IMR-90 (cell line): ENCODE measurements at regions not wholly inside any gene's neighbourhood (a gene's known extent, or its start where the extent isn't known, plus 50 kb on each side); places are given as distances from the start of the nearest gene placed in this dataset.
A peak's percentile ranks its signal among the peaks of the same experiment; 100 is the strongest.

Experiments
- ATAC-seq: fragments of 200-7000 bp; cut with Tn5 transposase; 2 replicates; pipeline ENCODE4 v1.9.1; 2020; ENCODE audit warnings: low read depth, mild to moderate bottlenecking, moderate library complexity
- BruUV-seq: library from RNA; stranded (reverse); fragments of 400-500 nt; replicated peaks from 2 replicates; lab custom pipeline; 2021; lab: Mats Ljungman, UMichigan
- CTCF ChIA-PET: fragments of 300-600 bp; formaldehyde crosslinking; extraction: SDS; loops from one replicate; lab custom pipeline; 2021; ENCODE audit warnings: antibody characterized with exemption; lab: Yijun Ruan, JAX
- POLR2A ChIA-PET: fragments of 300-600 bp; sonication (Branson Sonifier 250); formaldehyde crosslinking; loops from one replicate; lab custom pipeline; 2022; ENCODE audit warnings: antibody characterized with exemption; ENCODE audit not compliant: unreplicated experiment; lab: Charles Lee
- DNase-seq: peaks from one replicate; pipeline ENCODE4 v3.0.0; 2013
- H2AFZ ChIP-seq: replicated peaks from 2 replicates; pipeline ENCODE3; 2013; ENCODE audit warnings: low read length, mild to moderate bottlenecking; ENCODE audit not compliant: poor library complexity
- H2AK5ac ChIP-seq: 2 replicates; pipeline ENCODE4 v1.6.1; 2013; ENCODE audit warnings: low read depth, low read length, inconsistent platforms
- H2AK9ac ChIP-seq: replicated peaks from 2 replicates; pipeline ENCODE3; 2013; ENCODE audit warnings: mild to moderate bottlenecking, low read depth, low read length, moderate library complexity; ENCODE audit not compliant: poor library complexity
- H2BK120ac ChIP-seq: 2 replicates; pipeline ENCODE4 v1.6.1; 2013; ENCODE audit warnings: low read depth, low read length, inconsistent platforms
- H2BK15ac ChIP-seq: 3 replicates; pipeline ENCODE4 v1.6.1; 2013; ENCODE audit warnings: low read depth, low read length, inconsistent platforms
- H2BK20ac ChIP-seq: 2 replicates; pipeline ENCODE4 v1.6.1; 2013; ENCODE audit warnings: low read depth, mild to moderate bottlenecking, inconsistent platforms, low read length, moderate library complexity
- H2BK5ac ChIP-seq: 2 replicates; pipeline ENCODE4 v1.6.1; 2013; ENCODE audit warnings: mild to moderate bottlenecking, low read depth, low read length, inconsistent platforms; ENCODE audit not compliant: poor library complexity, severe bottlenecking
- H3K14ac ChIP-seq: replicated peaks from 2 replicates; pipeline ENCODE4 v1.6.1; 2013; ENCODE audit warnings: low read depth, low read length, inconsistent platforms
- H3K18ac ChIP-seq: 2 replicates; pipeline ENCODE4 v1.6.1; 2013; ENCODE audit warnings: low read depth, low read length, control low read depth
- H3K23ac ChIP-seq: 2 replicates; pipeline ENCODE4 v1.6.1; 2013; ENCODE audit warnings: low read depth, low read length, inconsistent platforms
- H3K27ac ChIP-seq: 2 replicates; pipeline ENCODE4 v1.5.1; 2013; ENCODE audit warnings: mild to moderate bottlenecking, control low read depth, low read length; ENCODE audit not compliant: insufficient read depth
- H3K27me3 ChIP-seq: 2 replicates; pipeline ENCODE4 v1.6.1; 2013; ENCODE audit warnings: low read length; ENCODE audit not compliant: control insufficient read depth, insufficient read depth
- H3K36me3 ChIP-seq: 2 replicates; pipeline ENCODE4 v1.6.1; 2013; ENCODE audit warnings: low read length, mixed read lengths; ENCODE audit not compliant: control insufficient read depth, insufficient read depth
- H3K4ac ChIP-seq: 2 replicates; pipeline ENCODE4 v1.6.1; 2013; ENCODE audit warnings: low read depth, low read length, inconsistent platforms
- H3K4me1 ChIP-seq: 2 replicates; pipeline ENCODE4 v1.6.1; 2013; ENCODE audit warnings: low read length, mixed read lengths; ENCODE audit not compliant: control insufficient read depth, insufficient read depth
- H3K4me2 ChIP-seq: 2 replicates; pipeline ENCODE4 v1.6.1; 2013; ENCODE audit warnings: low read depth, mild to moderate bottlenecking, control low read depth, low read length, moderate library complexity
- H3K4me3 ChIP-seq: 2 replicates; pipeline ENCODE4 v1.5.1; 2013; ENCODE audit warnings: low read depth, mild to moderate bottlenecking, control low read depth, low read length, moderate library complexity; ENCODE audit not compliant: insufficient read depth
- H3K56ac ChIP-seq: 2 replicates; pipeline ENCODE4 v1.6.1; 2013; ENCODE audit warnings: low read length, inconsistent platforms; ENCODE audit not compliant: insufficient read depth; ENCODE audit errors: extremely low read depth
- H3K79me1 ChIP-seq, 2 experiments: 2 replicates each; pipeline ENCODE4 v1.6.1; 2013; ENCODE audit warnings: low read length in 2 of 2, inconsistent platforms in 1 of 2, low read depth in 1 of 2
- H3K9ac ChIP-seq: 2 replicates; pipeline ENCODE4 v1.6.1; 2013; ENCODE audit warnings: low read depth, low read length, control low read depth
- H3K9me1 ChIP-seq: 2 replicates; pipeline ENCODE4 v1.6.1; 2013; ENCODE audit warnings: low read length, inconsistent platforms; ENCODE audit not compliant: insufficient read depth
- H3K9me3 ChIP-seq: 2 replicates; pipeline ENCODE4 v1.6.1; 2013; ENCODE audit warnings: low read length; ENCODE audit not compliant: control insufficient read depth, insufficient read depth
- H4K20me1 ChIP-seq: 2 replicates; pipeline ENCODE4 v1.6.1; 2013; ENCODE audit warnings: low read length, inconsistent platforms; ENCODE audit not compliant: insufficient read depth
- H4K5ac ChIP-seq: 2 replicates; pipeline ENCODE4 v1.6.1; 2013; ENCODE audit warnings: mild to moderate bottlenecking, low read depth, low read length, control low read depth
- H4K8ac ChIP-seq, 2 experiments: 2 replicates each; pipeline ENCODE4 v1.6.1; 2013; ENCODE audit warnings: low read depth in 2 of 2, low read length in 2 of 2, control low read depth in 1 of 2, inconsistent platforms in 1 of 2
- H4K91ac ChIP-seq: 2 replicates; pipeline ENCODE4 v1.6.1; 2013; ENCODE audit warnings: low read depth, low read length, inconsistent platforms; ENCODE audit not compliant: insufficient read depth
- BHLHE40 ChIP-seq: fragments of 150-350 bp; IDR thresholded peaks from 2 replicates; pipeline ENCODE4 v1.6.1; 2016; ENCODE audit warnings: mild to moderate bottlenecking, low read depth, low read length
- CEBPB ChIP-seq: IDR thresholded peaks from 2 replicates; pipeline ENCODE4 v1.6.1; 2012; ENCODE audit warnings: low read depth, low read length, improper control_type of control experiment
- CHD1 ChIP-seq: IDR thresholded peaks from 2 replicates; pipeline ENCODE4 v1.6.1; 2012; ENCODE audit warnings: low read depth, low read length, improper control_type of control experiment
- CTCF ChIP-seq: conservative IDR thresholded peaks from 2 replicates; pipeline ENCODE4 v1.5.1; 2012; ENCODE audit warnings: mild to moderate bottlenecking, low read depth, low read length, improper control_type of control experiment
- ELK1 ChIP-seq: fragments of 150-350 bp; IDR thresholded peaks from 2 replicates; pipeline ENCODE4 v1.6.1; 2016; ENCODE audit warnings: low read depth, mild to moderate bottlenecking, low read length, moderate library complexity, borderline replicate concordance
- FOS ChIP-seq: fragments of 150-350 bp; IDR thresholded peaks from 2 replicates; pipeline ENCODE4 v1.6.1; 2016; ENCODE audit warnings: low read depth, low read length
- MAFK ChIP-seq: IDR thresholded peaks from 2 replicates; pipeline ENCODE4 v1.6.1; 2012; ENCODE audit warnings: low read depth, low read length, improper control_type of control experiment
- MAZ ChIP-seq: IDR thresholded peaks from 2 replicates; pipeline ENCODE4 v1.6.1; 2012; ENCODE audit warnings: low read depth, mild to moderate bottlenecking, low read length, improper control_type of control experiment, moderate library complexity, borderline replicate concordance
- MXI1 ChIP-seq: IDR thresholded peaks from 2 replicates; pipeline ENCODE4 v1.6.1; 2012; ENCODE audit warnings: low read depth, mild to moderate bottlenecking, low read length, moderate library complexity, borderline replicate concordance
- NFE2L2 ChIP-seq: fragments of 150-350 bp; IDR thresholded peaks from 2 replicates; pipeline ENCODE4 v1.6.1; 2016; ENCODE audit warnings: low read depth, mild to moderate bottlenecking, low read length
- POLR2A ChIP-seq: IDR thresholded peaks from 2 replicates; pipeline ENCODE4 v1.6.1; 2012; ENCODE audit warnings: mild to moderate bottlenecking, low read depth, low read length
- RAD21 ChIP-seq: IDR thresholded peaks from 2 replicates; pipeline ENCODE4 v1.6.1; 2012; ENCODE audit warnings: low read length, improper control_type of control experiment
- RCOR1 ChIP-seq: IDR thresholded peaks from 2 replicates; pipeline ENCODE4 v1.6.1; 2012; ENCODE audit warnings: mild to moderate bottlenecking, low read length, improper control_type of control experiment; ENCODE audit not compliant: insufficient replicate concordance
- SMC3 ChIP-seq: fragments of 150-350 bp; IDR thresholded peaks from 2 replicates; pipeline ENCODE4 v1.6.1; 2016; ENCODE audit warnings: low read depth, mild to moderate bottlenecking, antibody characterized with exemption, low read length, moderate library complexity
- USF2 ChIP-seq: fragments of 150-350 bp; IDR thresholded peaks from 2 replicates; pipeline ENCODE4 v1.6.1; 2017; ENCODE audit warnings: mild to moderate bottlenecking, antibody characterized with exemption, low read length, low read depth
- WGBS, 2 experiments: methylation state at CpG; one replicate each; pipeline versions ENCODE4 v1.1.5 to v1.1.7; 2013; ENCODE audit warnings: missing lambda C conversion rate in 2 of 2; ENCODE audit not compliant: insufficient read length in 1 of 2; ENCODE audit errors: extremely low coverage in 2 of 2; 5-methylcytosine and 5-hydroxymethylcytosine counted together
- dilution Hi-C: fragments of 300-500 bp; cut with HindIII; formaldehyde crosslinking; loops from one replicate; pipeline ENCODE4 v1.14.3; 2018; ENCODE audit warnings: low sequenced_read_pairs; ENCODE audit not compliant: unreplicated experiment
- in situ Hi-C: fragments of 300-500 bp; cut with MboI; formaldehyde crosslinking; loops from 3 replicates; pipeline ENCODE4 v1.14.3; 2019; ENCODE audit warnings: low sequenced_read_pairs, inconsistent platforms, mixed read lengths
- intact Hi-C: fragments of 100-400 bp; cut with micrococcal nuclease; formaldehyde crosslinking; loops from 2 replicates; pipeline ENCODE4 v1.10.0; 2022

GRCh38 chr3:124407260-124407659, 323.0 kb upstream of the UMPS start:
- BruUV-seq = no TSS peak
- H4K8ac ChIP-seq = no peak overlapping the region
- H3K36me3 ChIP-seq = no peaks in the 10 kb centered on the region
- intact Hi-C loops (no loop called here), in situ Hi-C loops (no loop called here), dilution Hi-C loops (no loop called here)
- H2BK20ac ChIP-seq = no peak overlapping the region
- no peaks in the 10 kb centered on the region for H3K9me3 ChIP-seq
- no peak overlapping the region for H3K56ac ChIP-seq
- H3K14ac ChIP-seq = no peak overlapping the region
- ChIA-PET POLR2A (no interaction called here), CTCF (no interaction called here)
- no peak overlapping the region for H2BK15ac ChIP-seq
- H3K4me2 ChIP-seq = no peak overlapping the region
- H2BK120ac ChIP-seq = no peak overlapping the region
- H3K18ac ChIP-seq = no peak overlapping the region
- H3K4ac ChIP-seq = no peak overlapping the region
- no peak overlapping the region for H4K91ac ChIP-seq
- no peak overlapping the region for H3K27ac ChIP-seq
- H4K20me1 ChIP-seq = no peaks in the 10 kb centered on the region
- no peak overlapping the region for H2AFZ ChIP-seq
- H3K9me1 ChIP-seq = peaks cover 2% of the 10 kb centered on the region; the same call in 1 of the 2 replicates
- no CpG with 5 or more reads among the region's 1 CpG for WGBS, 2 experiments
- TF ChIP-seq CTCF = no peak
- TF ChIP-seq MAZ = no peak
- TF ChIP-seq RCOR1 = no peak
- no peak for TF ChIP-seq POLR2A
- TF ChIP-seq FOS = no peak
- TF ChIP-seq NFE2L2 = no peak
- no peak for TF ChIP-seq MAFK
- no peak for TF ChIP-seq MXI1
- TF ChIP-seq SMC3 = no peak
- no peak for TF ChIP-seq USF2
- no peak for TF ChIP-seq ELK1
- no peak for TF ChIP-seq BHLHE40
- TF ChIP-seq CHD1 = no peak
- TF ChIP-seq RAD21 = no peak
- TF ChIP-seq CEBPB = no peak
- DNase-seq (peak; percentile 87), ATAC-seq (peak; percentile 82)
- no peak overlapping the region for H3K23ac ChIP-seq
- no peak overlapping the region for H3K4me3 ChIP-seq
- no peaks in the 10 kb centered on the region for H3K79me1 ChIP-seq
- no peak overlapping the region for H4K5ac ChIP-seq
- H3K9ac ChIP-seq = no peak overlapping the region
- no peak overlapping the region for H2AK9ac ChIP-seq
- H2BK5ac ChIP-seq = no peak overlapping the region
- no peak overlapping the region for H2AK5ac ChIP-seq
- no peaks in the 10 kb centered on the region for H3K27me3 ChIP-seq
- peaks cover 7% of the 10 kb centered on the region for H3K4me1 ChIP-seq
